GM19468 (cell line): ENCODE measurements at regions not wholly inside any gene's neighbourhood (a gene's known extent, or its start where the extent isn't known, plus 50 kb on each side); places are given as distances from the start of the nearest gene placed in this dataset.

Source experiments
- ATAC-seq: cut with Tn5 transposase; IDR thresholded peaks from one replicate; pipeline ENCODE4 v1.9.1; 2021; ENCODE audit warnings: mild to moderate bottlenecking, moderate library complexity, moderate number of reproducible peaks; ENCODE audit not compliant: unreplicated experiment; ENCODE audit errors: extremely low read depth

- ATAC-seq: no peak
Measured at GRCh38 chr3:117114517-117115265, 405.1 kb downstream of the TUSC7 start.

GRCh38 chr3:117117188-117117936 lies 407.8 kb downstream of the TUSC7 start:
- ATAC-seq: no peak

DNA sequence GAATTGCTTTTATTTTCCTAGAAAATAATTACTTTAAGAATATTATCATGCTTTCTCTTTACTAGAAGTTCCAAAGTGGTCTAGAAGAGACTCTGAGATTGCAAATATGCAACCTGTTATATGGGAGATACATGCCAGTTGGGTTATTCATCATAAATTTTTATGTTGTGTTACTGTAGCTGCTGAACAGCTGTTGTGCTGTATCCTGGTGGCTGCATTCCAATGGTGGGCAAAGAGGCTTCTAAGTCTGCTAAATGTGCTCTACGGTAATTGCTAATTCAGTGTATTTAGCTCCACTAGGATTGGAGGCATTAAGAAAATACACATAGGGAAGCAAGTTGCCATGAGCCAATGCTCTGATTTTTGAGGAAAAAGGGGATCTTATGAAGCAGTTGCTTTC lies 409.0 kb downstream of the TUSC7 start:
- ATAC-seq: no peak

- ATAC-seq: no peak
Measured at GRCh38 chr3:117120014-117120413, 410.4 kb downstream of the TUSC7 start.

DNA sequence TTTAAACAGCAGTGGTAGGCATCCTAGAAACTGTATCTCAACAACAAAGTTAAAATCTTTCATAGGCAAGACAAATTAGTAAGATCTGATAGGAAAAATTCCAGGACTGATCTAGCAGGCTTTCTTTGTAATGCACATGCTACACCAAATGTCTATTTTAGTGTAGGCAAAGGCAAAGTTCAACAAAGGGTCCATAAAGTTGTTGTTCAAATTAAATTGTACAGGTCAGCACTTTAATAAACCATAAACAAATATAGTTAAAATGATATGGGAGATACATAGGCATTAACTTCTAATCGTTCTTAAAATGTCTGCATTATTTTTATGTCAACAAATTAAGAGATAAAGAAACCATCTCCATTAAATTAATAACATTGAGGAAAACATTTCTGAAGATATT lies 413.0 kb downstream of the TUSC7 start:
- ATAC-seq: no peak

DNA sequence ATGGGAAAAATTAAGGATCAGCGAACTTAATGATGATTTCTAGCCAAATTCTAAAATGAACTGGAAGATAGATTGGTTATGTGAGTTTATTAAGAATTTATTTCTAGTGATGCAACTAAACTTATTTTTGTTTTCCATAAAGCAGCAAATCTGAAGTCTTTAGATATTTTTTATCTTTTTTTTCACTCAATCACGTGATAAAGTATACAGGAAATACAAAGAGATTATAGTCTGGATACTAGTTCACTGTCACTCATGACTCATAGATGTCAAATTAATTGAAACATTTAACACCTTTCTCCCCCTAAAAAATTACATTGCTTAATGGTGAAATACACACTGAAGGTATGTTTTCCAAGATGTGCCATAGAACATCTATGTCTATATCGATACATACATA lies 416.9 kb downstream of the TUSC7 start:
- no peak for ATAC-seq

DNA sequence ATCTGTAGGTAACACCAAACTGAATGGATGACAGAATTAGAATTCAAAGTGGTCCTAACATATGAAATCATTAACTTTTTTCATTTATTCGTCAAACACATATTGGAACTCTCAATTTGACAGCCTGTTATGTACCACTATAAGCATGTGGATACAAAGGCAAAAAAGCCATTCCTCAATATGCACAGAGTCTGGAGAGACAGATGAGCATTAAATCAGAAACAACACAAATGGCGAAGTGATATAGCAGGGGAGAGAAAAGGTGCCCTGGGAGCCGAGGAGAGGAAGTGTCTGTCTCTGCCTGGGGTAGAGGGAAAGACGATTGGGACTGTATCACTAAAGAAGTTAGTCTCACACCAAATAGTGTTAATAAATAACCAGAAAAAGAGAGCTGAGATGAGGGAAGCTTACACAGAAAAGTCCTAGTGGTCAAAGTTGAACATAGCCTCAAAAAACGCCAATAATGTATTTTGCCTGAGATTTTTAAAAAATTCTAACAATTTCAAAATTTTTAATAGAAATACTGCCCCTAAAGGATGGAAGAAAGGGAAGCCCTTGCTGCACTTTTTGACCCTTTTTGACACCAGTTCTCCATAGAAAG lies 417.5 kb downstream of the TUSC7 start:
- no peak for ATAC-seq

GRCh38 chr3:117128133-117128532 lies 418.6 kb downstream of the TUSC7 start:
- no peak for ATAC-seq

- ATAC-seq: no peak
Measured at GRCh38 chr3:117128872-117129271, 419.3 kb downstream of the TUSC7 start.

DNA sequence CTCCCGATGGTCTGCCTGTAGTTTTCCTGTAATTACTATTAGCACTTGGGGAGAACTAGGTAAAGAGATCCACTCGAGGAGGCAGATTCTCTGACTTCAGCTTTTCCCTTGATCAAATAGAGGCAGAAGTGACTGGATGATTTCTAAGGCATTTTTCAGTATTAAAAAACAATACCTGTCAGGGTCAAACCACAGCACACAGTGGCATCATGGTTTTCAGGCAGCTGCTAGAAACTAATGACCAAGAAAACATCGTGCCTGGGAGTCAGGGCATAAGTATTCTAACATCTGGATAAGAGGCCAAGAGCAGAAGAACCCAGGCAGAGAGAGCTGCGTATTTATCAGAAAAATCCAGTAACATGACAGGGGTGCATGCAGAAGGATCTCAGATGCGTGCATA lies 419.9 kb downstream of the TUSC7 start:
- no peak for ATAC-seq

DNA sequence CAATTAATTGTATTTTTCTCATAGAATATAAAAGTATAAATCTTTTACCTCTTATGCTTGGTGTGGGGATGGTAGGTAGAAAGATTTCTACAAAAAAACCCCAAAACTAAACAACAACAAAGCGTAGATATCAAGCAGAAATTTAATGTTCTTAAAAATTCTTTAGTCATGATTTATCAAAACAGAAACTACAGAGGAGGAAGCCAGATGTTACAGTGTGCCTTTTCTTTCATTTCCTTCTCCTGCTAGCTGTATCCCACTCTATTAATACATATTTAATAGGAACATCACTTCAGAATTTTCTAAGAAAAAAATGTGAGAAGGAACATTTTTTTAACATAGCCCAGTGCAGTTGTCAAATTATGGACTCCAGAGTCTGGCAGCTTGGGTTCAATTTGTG lies 420.6 kb downstream of the TUSC7 start:
- ATAC-seq: no peak

DNA sequence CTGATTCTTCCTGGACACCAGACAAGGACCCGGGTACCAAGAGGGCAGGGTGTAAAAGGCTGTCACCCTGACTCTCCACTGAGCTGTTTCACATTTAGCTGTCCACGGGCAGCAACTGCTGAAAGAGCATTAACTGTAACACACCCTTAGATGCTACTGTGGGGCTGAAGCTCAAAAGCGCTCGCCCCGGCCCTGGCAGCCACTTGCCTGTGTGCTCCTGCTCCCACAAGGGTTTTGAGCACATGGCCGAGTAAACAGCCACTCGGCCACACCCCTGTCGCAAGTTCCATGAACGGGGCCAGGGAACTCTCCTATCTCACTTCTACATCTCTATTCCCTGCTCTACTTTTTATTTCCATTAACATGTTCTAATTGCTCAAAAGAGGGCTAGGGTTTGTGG lies 421.7 kb downstream of the TUSC7 start:
- ATAC-seq: no peak

DNA sequence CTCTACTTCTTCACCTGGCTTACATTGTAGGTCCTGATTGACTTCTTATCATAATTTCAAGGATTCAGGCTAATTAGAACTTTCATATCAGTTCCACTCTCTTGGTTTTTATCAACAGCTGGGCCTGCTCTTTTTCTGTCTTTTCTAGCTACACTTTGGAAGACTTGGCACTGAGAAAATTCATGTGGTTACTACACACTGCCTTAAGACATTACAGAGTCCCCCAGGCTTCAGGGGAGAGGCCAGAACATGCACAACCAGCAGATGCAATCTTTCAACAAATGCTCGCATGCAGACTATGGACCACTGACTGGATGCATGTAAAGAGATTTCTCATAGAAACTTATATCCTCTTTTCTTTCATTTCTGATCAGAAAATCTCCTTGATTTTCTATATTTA lies 423.5 kb downstream of the TUSC7 start:
- no peak for ATAC-seq

DNA sequence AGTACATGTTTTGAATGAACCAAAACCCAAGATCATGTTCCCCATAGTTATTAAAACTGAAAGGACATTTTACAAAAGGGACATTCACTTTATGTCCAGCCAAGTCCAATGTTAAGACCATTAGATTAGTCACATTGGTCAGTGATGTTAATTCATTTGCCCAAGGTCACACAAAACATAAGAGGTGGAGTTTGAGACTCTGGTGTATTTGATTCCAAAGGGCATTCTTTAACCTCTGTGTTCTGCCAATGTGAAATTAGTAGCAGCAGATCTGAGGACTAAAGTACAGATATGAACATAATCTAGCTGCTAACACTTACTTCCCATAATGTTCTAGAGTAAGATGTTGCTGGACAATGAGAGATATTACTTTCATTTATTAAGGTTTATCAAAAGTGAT lies 425.6 kb downstream of the TUSC7 start:
- no peak for ATAC-seq

DNA sequence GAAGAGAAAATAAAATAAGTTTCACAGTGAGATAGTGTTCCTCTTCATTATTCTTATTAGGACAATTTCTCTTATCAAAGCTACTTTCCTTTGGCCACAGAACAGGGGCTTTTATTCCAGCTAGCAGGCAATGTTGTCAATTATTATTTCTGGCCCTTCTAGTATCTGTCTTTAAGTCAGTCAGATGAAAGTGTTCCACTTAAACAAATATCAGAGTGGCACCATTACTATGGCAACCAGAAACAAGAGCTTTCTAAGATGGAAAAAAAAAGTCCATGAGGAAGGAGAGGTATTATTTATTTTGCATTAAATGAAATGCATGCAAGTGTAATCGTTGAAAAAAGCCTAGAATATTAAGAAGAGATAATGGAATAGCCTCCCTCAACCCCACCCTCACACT lies 426.4 kb downstream of the TUSC7 start:
- ATAC-seq: no peak

DNA sequence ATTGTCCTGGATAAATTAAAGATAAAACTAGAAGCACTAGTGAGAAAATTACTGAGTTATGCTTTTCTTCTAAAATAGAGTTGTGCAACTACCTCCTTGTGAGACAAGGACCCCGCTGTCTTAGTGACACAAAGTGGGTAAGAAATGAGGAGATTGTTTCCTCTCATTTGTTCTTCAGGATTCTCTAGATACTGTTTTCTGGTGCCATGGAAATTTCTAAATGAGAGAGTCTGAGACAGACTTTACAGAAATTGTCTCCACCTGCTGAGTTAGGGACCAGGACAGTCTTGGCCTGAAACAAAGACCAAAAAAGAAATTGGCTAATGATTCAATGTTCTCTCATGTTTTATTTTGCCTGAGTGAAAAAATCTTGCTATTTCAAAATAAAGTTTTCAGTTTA lies 427.5 kb downstream of the TUSC7 start:
- ATAC-seq: no peak

DNA sequence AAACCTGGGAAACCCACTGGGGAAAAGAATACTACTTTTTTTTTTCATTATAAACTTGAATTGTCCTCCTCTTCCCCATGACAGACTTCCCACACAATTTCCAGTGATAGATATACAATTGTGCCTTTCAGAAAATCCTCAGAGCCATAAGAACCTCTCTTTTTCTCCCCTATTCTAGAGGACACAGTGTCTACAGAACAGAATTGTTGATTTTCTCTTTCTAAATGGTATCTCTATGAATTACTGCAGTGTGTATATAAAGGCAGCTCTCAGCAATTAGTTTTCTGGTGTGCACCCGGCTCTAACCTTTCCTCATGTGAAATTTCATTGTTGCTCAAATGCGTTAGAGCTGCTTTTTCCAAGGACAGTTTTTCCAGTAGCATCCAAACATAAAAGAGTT lies 430.1 kb downstream of the TUSC7 start:
- no peak for ATAC-seq

DNA sequence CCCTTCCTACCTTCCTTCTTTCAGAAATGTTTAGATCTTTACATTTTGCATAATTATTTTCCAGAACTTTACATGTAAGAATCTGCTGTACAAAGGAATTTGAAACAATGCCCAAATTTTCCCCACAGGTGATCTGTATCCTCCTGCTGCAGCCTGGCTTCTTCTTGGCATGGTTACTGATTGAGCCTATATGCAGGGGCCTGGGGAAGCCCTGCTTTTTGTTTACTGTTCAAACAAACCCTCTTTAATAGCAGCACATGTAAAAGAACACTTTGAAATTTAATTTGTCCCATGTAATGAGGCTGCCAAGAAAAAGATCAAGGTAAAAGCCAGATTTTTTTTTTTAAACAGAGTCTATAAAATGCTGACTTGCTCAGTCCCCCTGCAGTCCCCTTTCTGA lies 432.2 kb downstream of the TUSC7 start:
- no peak for ATAC-seq

DNA sequence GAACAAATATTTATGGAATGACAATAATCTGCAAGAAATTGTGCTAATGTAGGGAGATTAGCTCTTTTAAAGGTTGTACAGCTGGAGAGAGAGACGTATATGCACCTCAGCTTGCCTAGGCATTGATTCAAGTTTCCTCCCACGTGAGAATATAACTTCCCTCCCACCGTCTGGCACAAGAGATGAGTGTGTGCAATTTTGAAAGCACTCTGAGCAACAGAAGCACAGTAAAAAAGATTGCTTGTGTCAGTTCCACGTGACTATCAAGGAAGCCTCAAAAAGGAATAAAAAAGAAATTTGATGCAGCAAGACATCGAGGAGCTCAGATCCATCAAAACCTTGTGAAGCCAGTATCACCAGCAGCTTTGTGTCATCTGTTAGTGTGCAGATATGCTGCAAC lies 435.3 kb downstream of the TUSC7 start:
- ATAC-seq: no peak

DNA sequence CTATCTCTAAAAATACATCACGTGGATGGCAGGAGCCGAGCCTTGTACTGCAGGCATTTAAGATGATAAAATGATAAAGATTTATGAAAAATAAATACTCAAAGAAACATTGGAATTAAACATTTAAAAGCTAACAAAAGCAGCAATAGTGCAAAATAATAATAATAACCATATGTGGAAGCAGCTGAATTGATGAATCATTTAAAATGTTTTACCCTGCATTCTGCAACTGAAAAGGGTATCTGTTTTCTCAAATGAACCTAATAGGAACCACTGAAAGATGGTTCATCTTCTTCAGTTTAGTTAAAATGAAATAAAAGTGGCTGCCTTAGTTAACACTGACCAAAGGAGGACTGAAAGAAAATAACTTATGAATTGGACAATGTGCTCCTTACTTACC lies 436.1 kb downstream of the TUSC7 start:
- no peak for ATAC-seq

GRCh38 chr3:117146571-117146970 lies 437.0 kb downstream of the TUSC7 start:
- ATAC-seq: no peak

DNA sequence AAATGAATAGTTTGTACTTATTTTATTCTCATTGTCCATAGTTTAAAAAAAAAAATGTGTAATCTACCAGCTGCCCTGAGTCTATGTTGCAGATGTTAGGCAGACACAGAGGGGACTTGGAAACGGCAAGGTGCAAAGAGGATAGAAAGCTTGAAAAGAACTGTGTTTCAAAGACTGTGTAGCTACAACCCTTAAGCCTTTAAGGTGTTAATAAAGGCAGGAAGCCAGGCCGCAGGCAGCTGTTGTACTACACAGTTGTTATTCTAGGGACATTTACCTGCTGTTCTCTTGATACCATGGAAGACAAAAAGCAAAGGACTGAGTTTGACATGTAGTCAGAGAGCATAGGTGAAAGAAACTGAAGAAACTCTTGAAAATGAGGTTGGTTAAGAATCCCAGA lies 440.0 kb downstream of the TUSC7 start:
- no peak for ATAC-seq
